GM23338 (cell line): ENCODE measurements at regions not wholly inside any gene's neighbourhood (a gene's known extent, or its start where the extent isn't known, plus 50 kb on each side); places are given as distances from the start of the nearest gene placed in this dataset.

Experiments
- CREB1 ChIP-seq: fragments of 250-450 bp; sonication (Bioruptor Pico); IDR thresholded peaks from 2 replicates; pipeline ENCODE4 v1.5.0; 2020; ENCODE audit warnings: low read depth, mild to moderate bottlenecking, moderate library complexity
- EZH2 ChIP-seq: fragments of 200-600 bp; sonication (generic); IDR thresholded peaks from one replicate; pipeline ENCODE4 v1.8.0; 2017; ENCODE audit warnings: antibody characterized with exemption, mild to moderate bottlenecking, low read depth; ENCODE audit not compliant: unreplicated experiment
- EZH2phosphoT487 ChIP-seq: fragments of 200-600 bp; sonication (generic); IDR thresholded peaks from one replicate; pipeline ENCODE4 v1.8.1; 2018; ENCODE audit warnings: antibody characterized with exemption; ENCODE audit not compliant: unreplicated experiment
- NANOG ChIP-seq: IDR thresholded peaks from 2 replicates; pipeline ENCODE4 v1.6.1; 2016; ENCODE audit warnings: antibody characterized with exemption, borderline replicate concordance
- POLR2AphosphoS5 ChIP-seq: IDR thresholded peaks from 2 replicates; pipeline ENCODE4 v1.6.1; 2016; ENCODE audit warnings: antibody characterized with exemption, low read depth
- STAT1 ChIP-seq: IDR thresholded peaks from one replicate; pipeline ENCODE4 v1.6.1; 2016; ENCODE audit warnings: antibody characterized with exemption; ENCODE audit not compliant: unreplicated experiment
- TF ChIP-seq, protein P1 (sequence below), 2 experiments: fragments of 200-600 bp in 1 of 2; sonication (generic) in 1 of 2; conservative IDR thresholded peaks; 2 replicates each; pipeline versions ENCODE4 v1.5.1 to v1.6.1; 2016 to 2017; ENCODE audit warnings: antibody characterized with exemption in 2 of 2, low read depth in 2 of 2, mild to moderate bottlenecking in 2 of 2, moderate library complexity in 1 of 2
- TF ChIP-seq, protein P2 (sequence below): IDR thresholded peaks from one replicate; pipeline ENCODE4 v1.6.1; 2018; ENCODE audit warnings: antibody characterized with exemption; ENCODE audit not compliant: unreplicated experiment
- TF ChIP-seq, protein P3 (sequence below): fragments of 250-450 bp; sonication (Bioruptor Pico); IDR thresholded peaks from 2 replicates; pipeline ENCODE4 v1.5.0; 2020; ENCODE audit warnings: mild to moderate bottlenecking, moderate library complexity

DNA sequence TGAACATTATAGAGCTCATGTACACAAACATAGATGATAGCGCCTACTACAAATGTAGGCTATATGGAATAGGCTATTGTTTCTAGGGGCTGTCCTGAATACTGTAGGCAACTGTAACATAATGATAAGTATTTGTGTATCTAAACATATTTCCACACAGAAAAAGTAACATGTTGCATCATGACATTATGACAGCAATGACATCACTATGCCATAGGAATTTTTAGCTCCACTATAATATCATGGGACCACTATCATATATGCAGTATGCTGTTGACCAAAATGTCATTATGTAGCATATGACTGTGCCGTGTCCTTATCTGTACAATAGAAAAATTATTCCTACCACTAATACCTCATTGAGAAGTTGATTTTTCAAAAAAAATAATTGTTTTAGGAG is 96.7 kb upstream of the SSTR1 start:
- TF ChIP-seq EZH2: no peak
- TF ChIP-seq, protein P1, sequence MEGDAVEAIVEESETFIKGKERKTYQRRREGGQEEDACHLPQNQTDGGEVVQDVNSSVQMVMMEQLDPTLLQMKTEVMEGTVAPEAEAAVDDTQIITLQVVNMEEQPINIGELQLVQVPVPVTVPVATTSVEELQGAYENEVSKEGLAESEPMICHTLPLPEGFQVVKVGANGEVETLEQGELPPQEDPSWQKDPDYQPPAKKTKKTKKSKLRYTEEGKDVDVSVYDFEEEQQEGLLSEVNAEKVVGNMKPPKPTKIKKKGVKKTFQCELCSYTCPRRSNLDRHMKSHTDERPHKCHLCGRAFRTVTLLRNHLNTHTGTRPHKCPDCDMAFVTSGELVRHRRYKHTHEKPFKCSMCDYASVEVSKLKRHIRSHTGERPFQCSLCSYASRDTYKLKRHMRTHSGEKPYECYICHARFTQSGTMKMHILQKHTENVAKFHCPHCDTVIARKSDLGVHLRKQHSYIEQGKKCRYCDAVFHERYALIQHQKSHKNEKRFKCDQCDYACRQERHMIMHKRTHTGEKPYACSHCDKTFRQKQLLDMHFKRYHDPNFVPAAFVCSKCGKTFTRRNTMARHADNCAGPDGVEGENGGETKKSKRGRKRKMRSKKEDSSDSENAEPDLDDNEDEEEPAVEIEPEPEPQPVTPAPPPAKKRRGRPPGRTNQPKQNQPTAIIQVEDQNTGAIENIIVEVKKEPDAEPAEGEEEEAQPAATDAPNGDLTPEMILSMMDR (conservative IDR thresholded peaks at IDR 0.05; ENCODE audit: low read depth in 2 of 2): no peak
- TF ChIP-seq POLR2AphosphoS5: no peak
- TF ChIP-seq CREB1 (CRISPR knock-in tag): no peak
- TF ChIP-seq, protein P2, sequence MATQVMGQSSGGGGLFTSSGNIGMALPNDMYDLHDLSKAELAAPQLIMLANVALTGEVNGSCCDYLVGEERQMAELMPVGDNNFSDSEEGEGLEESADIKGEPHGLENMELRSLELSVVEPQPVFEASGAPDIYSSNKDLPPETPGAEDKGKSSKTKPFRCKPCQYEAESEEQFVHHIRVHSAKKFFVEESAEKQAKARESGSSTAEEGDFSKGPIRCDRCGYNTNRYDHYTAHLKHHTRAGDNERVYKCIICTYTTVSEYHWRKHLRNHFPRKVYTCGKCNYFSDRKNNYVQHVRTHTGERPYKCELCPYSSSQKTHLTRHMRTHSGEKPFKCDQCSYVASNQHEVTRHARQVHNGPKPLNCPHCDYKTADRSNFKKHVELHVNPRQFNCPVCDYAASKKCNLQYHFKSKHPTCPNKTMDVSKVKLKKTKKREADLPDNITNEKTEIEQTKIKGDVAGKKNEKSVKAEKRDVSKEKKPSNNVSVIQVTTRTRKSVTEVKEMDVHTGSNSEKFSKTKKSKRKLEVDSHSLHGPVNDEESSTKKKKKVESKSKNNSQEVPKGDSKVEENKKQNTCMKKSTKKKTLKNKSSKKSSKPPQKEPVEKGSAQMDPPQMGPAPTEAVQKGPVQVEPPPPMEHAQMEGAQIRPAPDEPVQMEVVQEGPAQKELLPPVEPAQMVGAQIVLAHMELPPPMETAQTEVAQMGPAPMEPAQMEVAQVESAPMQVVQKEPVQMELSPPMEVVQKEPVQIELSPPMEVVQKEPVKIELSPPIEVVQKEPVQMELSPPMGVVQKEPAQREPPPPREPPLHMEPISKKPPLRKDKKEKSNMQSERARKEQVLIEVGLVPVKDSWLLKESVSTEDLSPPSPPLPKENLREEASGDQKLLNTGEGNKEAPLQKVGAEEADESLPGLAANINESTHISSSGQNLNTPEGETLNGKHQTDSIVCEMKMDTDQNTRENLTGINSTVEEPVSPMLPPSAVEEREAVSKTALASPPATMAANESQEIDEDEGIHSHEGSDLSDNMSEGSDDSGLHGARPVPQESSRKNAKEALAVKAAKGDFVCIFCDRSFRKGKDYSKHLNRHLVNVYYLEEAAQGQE: no peak
- TF ChIP-seq, protein P3, sequence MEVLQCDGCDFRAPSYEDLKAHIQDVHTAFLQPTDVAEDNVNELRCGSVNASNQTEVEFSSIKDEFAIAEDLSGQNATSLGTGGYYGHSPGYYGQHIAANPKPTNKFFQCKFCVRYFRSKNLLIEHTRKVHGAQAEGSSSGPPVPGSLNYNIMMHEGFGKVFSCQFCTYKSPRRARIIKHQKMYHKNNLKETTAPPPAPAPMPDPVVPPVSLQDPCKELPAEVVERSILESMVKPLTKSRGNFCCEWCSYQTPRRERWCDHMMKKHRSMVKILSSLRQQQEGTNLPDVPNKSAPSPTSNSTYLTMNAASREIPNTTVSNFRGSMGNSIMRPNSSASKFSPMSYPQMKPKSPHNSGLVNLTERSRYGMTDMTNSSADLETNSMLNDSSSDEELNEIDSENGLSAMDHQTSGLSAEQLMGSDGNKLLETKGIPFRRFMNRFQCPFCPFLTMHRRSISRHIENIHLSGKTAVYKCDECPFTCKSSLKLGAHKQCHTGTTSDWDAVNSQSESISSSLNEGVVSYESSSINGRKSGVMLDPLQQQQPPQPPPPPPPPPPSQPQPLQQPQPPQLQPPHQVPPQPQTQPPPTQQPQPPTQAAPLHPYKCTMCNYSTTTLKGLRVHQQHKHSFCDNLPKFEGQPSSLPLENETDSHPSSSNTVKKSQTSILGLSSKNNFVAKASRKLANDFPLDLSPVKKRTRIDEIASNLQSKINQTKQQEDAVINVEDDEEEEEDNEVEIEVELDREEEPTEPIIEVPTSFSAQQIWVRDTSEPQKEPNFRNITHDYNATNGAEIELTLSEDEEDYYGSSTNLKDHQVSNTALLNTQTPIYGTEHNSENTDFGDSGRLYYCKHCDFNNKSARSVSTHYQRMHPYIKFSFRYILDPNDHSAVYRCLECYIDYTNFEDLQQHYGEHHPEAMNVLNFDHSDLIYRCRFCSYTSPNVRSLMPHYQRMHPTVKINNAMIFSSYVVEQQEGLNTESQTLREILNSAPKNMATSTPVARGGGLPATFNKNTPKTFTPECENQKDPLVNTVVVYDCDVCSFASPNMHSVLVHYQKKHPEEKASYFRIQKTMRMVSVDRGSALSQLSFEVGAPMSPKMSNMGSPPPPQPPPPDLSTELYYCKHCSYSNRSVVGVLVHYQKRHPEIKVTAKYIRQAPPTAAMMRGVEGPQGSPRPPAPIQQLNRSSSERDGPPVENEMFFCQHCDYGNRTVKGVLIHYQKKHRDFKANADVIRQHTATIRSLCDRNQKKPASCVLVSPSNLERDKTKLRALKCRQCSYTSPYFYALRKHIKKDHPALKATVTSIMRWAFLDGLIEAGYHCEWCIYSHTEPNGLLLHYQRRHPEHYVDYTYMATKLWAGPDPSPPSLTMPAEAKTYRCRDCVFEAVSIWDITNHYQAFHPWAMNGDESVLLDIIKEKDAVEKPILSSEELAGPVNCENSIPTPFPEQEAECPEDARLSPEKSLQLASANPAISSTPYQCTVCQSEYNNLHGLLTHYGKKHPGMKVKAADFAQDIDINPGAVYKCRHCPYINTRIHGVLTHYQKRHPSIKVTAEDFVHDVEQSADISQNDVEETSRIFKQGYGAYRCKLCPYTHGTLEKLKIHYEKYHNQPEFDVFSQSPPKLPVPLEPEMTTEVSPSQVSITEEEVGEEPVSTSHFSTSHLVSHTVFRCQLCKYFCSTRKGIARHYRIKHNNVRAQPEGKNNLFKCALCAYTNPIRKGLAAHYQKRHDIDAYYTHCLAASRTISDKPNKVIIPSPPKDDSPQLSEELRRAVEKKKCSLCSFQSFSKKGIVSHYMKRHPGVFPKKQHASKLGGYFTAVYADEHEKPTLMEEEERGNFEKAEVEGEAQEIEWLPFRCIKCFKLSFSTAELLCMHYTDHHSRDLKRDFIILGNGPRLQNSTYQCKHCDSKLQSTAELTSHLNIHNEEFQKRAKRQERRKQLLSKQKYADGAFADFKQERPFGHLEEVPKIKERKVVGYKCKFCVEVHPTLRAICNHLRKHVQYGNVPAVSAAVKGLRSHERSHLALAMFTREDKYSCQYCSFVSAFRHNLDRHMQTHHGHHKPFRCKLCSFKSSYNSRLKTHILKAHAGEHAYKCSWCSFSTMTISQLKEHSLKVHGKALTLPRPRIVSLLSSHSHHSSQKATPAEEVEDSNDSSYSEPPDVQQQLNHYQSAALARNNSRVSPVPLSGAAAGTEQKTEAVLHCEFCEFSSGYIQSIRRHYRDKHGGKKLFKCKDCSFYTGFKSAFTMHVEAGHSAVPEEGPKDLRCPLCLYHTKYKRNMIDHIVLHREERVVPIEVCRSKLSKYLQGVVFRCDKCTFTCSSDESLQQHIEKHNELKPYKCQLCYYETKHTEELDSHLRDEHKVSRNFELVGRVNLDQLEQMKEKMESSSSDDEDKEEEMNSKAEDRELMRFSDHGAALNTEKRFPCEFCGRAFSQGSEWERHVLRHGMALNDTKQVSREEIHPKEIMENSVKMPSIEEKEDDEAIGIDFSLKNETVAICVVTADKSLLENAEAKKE (CRISPR knock-in tag): no peak
- TF ChIP-seq EZH2phosphoT487: no peak
- TF ChIP-seq NANOG: no peak
- TF ChIP-seq STAT1: no peak
